SK-N-SH (cell line): ENCODE measurements at regions not wholly inside any gene's neighbourhood (a gene's known extent, or its start where the extent isn't known, plus 50 kb on each side); places are given as distances from the start of the nearest gene placed in this dataset.

ENCODE experiments used
- CTCF ChIA-PET: fragments of 300-600, 350-600 bp; formaldehyde crosslinking; extraction: SDS; loops from one replicate; lab custom pipeline; 2021; lab: Yijun Ruan, JAX
- POLR2A ChIA-PET: fragments of 350-600 bp; sonication (Branson Sonifier 250); formaldehyde crosslinking; extraction: SDS; loops from one replicate; lab custom pipeline; 2020; ENCODE audit warnings: antibody characterized with exemption, inconsistent platforms; lab: Yijun Ruan, JAX
- DNase-seq: peaks from one replicate; pipeline ENCODE4 v3.0.0; 2012
- H2AFZ ChIP-seq: fragments of 200-600 bp; sonication (generic); 2 replicates; pipeline ENCODE4 v1.8.1; 2016; ENCODE audit warnings: antibody characterized with exemption, mild to moderate bottlenecking, low read depth
- H3F3A ChIP-seq: fragments of 200-600 bp; sonication (generic); replicated peaks from 2 replicates; pipeline ENCODE3; 2016; ENCODE audit warnings: antibody characterized with exemption, mild to moderate bottlenecking; ENCODE audit not compliant: insufficient read depth
- H3K27ac ChIP-seq, 2 experiments: fragments of 200-500 bp in 1 of 2; fragments of 200-600 bp in 1 of 2; sonication (Bioruptor generic) in 1 of 2; sonication (generic), shearing (Covaris generic) in 1 of 2; 2 replicates each; pipeline versions ENCODE4 v1.5.1 to v1.6.1; 2014 to 2016; ENCODE audit warnings: low read depth in 2 of 2, inconsistent platforms in 1 of 2, low read length in 1 of 2, mild to moderate bottlenecking in 1 of 2, mixed read lengths in 1 of 2
- H3K27me3 ChIP-seq: fragments of 200-600 bp; sonication (generic), shearing (Covaris generic); 2 replicates; pipeline ENCODE4 v1.6.1; 2016; ENCODE audit warnings: mixed run types; ENCODE audit not compliant: insufficient read depth
- H3K36me3 ChIP-seq, 2 experiments: fragments of 200-500 bp in 1 of 2; fragments of 200-600 bp in 1 of 2; sonication (Bioruptor generic) in 1 of 2; sonication (generic) in 1 of 2; replicated peaks in 1 of 2; 2 replicates each; pipeline versions ENCODE3 to v1.5.1; 2014 to 2016; ENCODE audit warnings: low read length in 1 of 2, mild to moderate bottlenecking in 1 of 2; ENCODE audit not compliant: insufficient read depth in 2 of 2, control insufficient read depth in 1 of 2
- H3K4me1 ChIP-seq, 2 experiments: fragments of 200-500 bp in 1 of 2; fragments of 200-600 bp in 1 of 2; sonication (Bioruptor generic) in 1 of 2; sonication (generic), shearing (Covaris generic) in 1 of 2; 2 replicates each; pipeline versions ENCODE4 v1.5.1 to v1.6.1; 2014 to 2016; ENCODE audit warnings: low read depth in 1 of 2, low read length in 1 of 2, mixed run types in 1 of 2; ENCODE audit not compliant: insufficient read depth in 2 of 2, control insufficient read depth in 1 of 2
- H3K4me2 ChIP-seq: fragments of 200-600 bp; sonication (generic), shearing (Covaris generic); 2 replicates; pipeline ENCODE4 v1.6.1; 2017; ENCODE audit warnings: mixed run types
- H3K4me3 ChIP-seq, 2 experiments: fragments of 200-500 bp in 1 of 2; fragments of 200-600 bp in 1 of 2; sonication (Bioruptor generic) in 1 of 2; sonication (generic), shearing (Covaris generic) in 1 of 2; 2 replicates each; pipeline versions ENCODE4 v1.5.1 to v1.8.1; 2014 to 2016; ENCODE audit warnings: low read depth in 2 of 2, inconsistent platforms in 1 of 2, low read length in 1 of 2, mild to moderate bottlenecking in 1 of 2, mixed read lengths in 1 of 2, moderate library complexity in 1 of 2
- H3K79me2 ChIP-seq: fragments of 200-600 bp; sonication (generic); 2 replicates; pipeline ENCODE4 v1.8.1; 2017; ENCODE audit warnings: mild to moderate bottlenecking; ENCODE audit not compliant: insufficient read depth
- H3K9ac ChIP-seq: fragments of 200-600 bp; sonication (generic); 2 replicates; pipeline ENCODE4 v1.6.1; 2017; ENCODE audit warnings: mixed run types
- H3K9me2 ChIP-seq: fragments of 200-600 bp; sonication (generic); 2 replicates; pipeline ENCODE4 v1.6.1; 2017; ENCODE audit warnings: mixed run types
- H3K9me3 ChIP-seq: fragments of 200-600 bp; sonication (generic); 2 replicates; pipeline ENCODE4 v1.6.1; 2017; ENCODE audit warnings: mixed run types, mild to moderate bottlenecking, moderate library complexity
- H4K20me1 ChIP-seq: fragments of 200-600 bp; sonication (generic); 2 replicates; pipeline ENCODE4 v1.6.1; 2017; ENCODE audit warnings: mild to moderate bottlenecking, mixed run types; ENCODE audit not compliant: insufficient read depth
- CTCF ChIP-seq: fragments of 200-600 bp; sonication (generic); IDR thresholded peaks from 2 replicates; pipeline ENCODE4 v1.6.1; 2017; ENCODE audit warnings: antibody characterized with exemption, mild to moderate bottlenecking, moderate library complexity
- IRF3 ChIP-seq: fragments of 150-350 bp; IDR thresholded peaks from 2 replicates; pipeline ENCODE4 v1.6.1; 2016; ENCODE audit warnings: mild to moderate bottlenecking, low read depth, low read length
- NRF1 ChIP-seq: IDR thresholded peaks from 2 replicates; pipeline ENCODE4 v1.6.1; 2012; ENCODE audit warnings: low read depth, mild to moderate bottlenecking, low read length
- RAD21 ChIP-seq: IDR thresholded peaks from 2 replicates; pipeline ENCODE4 v1.6.1; 2012; ENCODE audit warnings: mild to moderate bottlenecking, low read length
- RXRA ChIP-seq: IDR thresholded peaks from 2 replicates; pipeline ENCODE4 v1.4.0; 2012; ENCODE audit warnings: low read depth, mild to moderate bottlenecking, borderline replicate concordance
- SIN3A ChIP-seq: IDR thresholded peaks from 2 replicates; pipeline ENCODE4 v1.6.1; 2012; ENCODE audit warnings: low read depth, mild to moderate bottlenecking, low read length, moderate library complexity, borderline replicate concordance
- TEAD4 ChIP-seq: IDR thresholded peaks from 2 replicates; pipeline ENCODE4 v1.4.0; 2012; ENCODE audit warnings: mild to moderate bottlenecking, borderline replicate concordance; ENCODE audit not compliant: insufficient read depth
- YY1 ChIP-seq: IDR thresholded peaks from 2 replicates; pipeline ENCODE4 v1.4.0; 2012; ENCODE audit warnings: low read depth, mild to moderate bottlenecking
- ZBTB33 ChIP-seq: IDR thresholded peaks from 2 replicates; pipeline ENCODE4 v1.4.0; 2012; ENCODE audit warnings: low read depth, borderline replicate concordance
- WGBS: methylation state at CpG from one replicate; pipeline ENCODE4 v1.1.6; 2017; ENCODE audit warnings: low lambda C conversion rate; 5-methylcytosine and 5-hydroxymethylcytosine counted together

DNA sequence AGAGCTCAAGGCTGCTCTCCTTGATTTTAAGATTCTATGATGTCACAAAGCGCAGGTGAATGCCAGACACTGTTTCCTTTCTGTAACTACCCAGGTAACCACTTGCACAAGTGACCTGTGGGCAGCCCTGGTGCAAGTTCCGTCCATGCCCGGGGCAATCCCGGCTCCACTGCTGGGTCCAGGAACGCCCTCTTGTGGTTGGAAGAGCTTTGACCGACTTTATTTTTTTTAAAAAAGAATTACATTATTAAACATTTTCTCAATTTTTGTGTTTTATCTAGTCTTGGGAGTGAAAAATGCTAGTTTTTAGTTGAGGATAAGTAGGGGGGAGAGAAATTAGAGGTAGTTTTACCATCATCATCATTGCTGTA, 695.2 kb downstream of the QKI start:
- no peak overlapping the region for H3K4me3 ChIP-seq
- no peaks in the 10 kb centered on the region for H3K79me2 ChIP-seq
- no peaks in the 10 kb centered on the region for H3K36me3 ChIP-seq
- TF ChIP-seq CTCF (peak; percentile 21; the same call in 1 of the 2 replicates), YY1 (no peak), RAD21 (peak; percentile 17; the same call in 1 of the 2 replicates)
- no peak overlapping the region for H3K9ac ChIP-seq
- no peaks in the 10 kb centered on the region for H3F3A ChIP-seq
- H3K27me3 ChIP-seq, result no peaks in the 10 kb centered on the region
- no peaks in the 10 kb centered on the region for H3K9me2 ChIP-seq
- no peak overlapping the region for H3K4me2 ChIP-seq
- DNase-seq, result no peak
- no peak overlapping the region for H3K27ac ChIP-seq
- no peaks in the 10 kb centered on the region for H4K20me1 ChIP-seq
- ChIA-PET POLR2A (no interaction called here), CTCF (interaction anchor here (1.2 to 1.7 kb wide), 3 partner anchors 11 to 53 kb away, joined by 3 to 7 read pairs (median 3); no protein-coding TSS in a partner anchor)
- no peaks in the 10 kb centered on the region; a peak in 1 of 4 replicates for H3K4me1 ChIP-seq
- H2AFZ ChIP-seq, result no peak overlapping the region
- H3K9me3 ChIP-seq, result no peaks in the 10 kb centered on the region
- WGBS, result 35% methylated on average over 6 of the region's 6 CpGs

DNA sequence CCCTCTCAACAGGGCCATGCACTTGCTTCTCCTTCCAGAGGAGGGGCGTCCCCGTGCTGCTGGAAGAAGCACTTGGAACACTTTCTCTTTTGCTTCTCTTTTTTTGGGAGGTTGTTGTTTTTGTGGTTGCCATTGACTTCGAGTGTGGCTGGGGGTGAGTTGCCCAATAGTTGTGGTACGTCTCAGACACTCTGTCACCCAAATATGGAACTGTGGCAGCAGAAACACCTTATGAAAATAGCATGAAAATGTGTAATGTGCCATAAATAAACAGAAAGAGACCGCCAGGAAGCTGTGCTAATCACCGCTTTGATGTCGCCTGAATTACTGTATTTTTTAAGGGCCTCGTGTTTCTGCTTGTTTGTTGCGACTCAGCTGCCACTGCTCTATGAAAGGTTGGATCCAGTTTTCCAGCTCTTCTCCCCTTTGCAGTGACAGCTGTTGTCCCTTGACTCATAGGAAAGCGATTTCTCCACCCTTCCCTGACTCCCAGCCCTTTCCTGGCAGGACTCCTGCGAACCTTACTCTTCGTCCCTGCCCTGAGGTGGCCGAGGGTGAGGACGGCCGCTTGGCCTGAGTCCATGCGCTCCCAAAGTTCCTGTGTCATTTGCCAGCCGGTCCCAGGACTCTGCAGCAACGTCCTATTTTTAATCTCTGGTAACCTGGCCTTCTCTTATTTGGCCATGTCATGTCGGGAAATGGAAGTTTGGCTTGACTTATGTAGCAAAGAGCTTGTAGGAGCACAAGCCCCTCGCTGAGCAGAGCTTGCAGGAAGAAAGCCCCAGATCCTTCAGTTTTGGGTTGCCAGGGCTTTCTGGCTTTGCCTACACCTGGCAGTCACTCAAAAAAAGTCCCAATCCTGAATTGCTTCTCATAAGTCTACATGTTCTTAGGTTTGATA, 694.6 kb downstream of the QKI start:
- Histone ChIP-seq H2AFZ (no peak overlapping the region), H3K9me3 (no peaks in the 10 kb centered on the region), H3K9ac (no peak overlapping the region), H3K27ac (no peak overlapping the region), H3F3A (no peaks in the 10 kb centered on the region), H3K4me1 (no peaks in the 10 kb centered on the region; a peak in 1 of 4 replicates), H3K36me3 (no peaks in the 10 kb centered on the region), H3K27me3 (no peaks in the 10 kb centered on the region), H3K4me3 (no peak overlapping the region), H3K79me2 (no peaks in the 10 kb centered on the region), H4K20me1 (no peaks in the 10 kb centered on the region), H3K4me2 (no peak overlapping the region), H3K9me2 (no peaks in the 10 kb centered on the region)
- CTCF ChIA-PET, result interaction anchor here (1.2 to 1.7 kb wide), 3 partner anchors 11 to 53 kb away, joined by 3 to 7 read pairs (median 3); no protein-coding TSS in a partner anchor
- DNase-seq, result no peak
- POLR2A ChIA-PET, result no interaction called here
- no peak for TF ChIP-seq ZBTB33
- no peak for TF ChIP-seq IRF3
- TF ChIP-seq YY1, result no peak
- TF ChIP-seq TEAD4, result no peak
- TF ChIP-seq NRF1, result no peak
- TF ChIP-seq RXRA, result no peak
- TF ChIP-seq SIN3A, result no peak
- 51% methylated on average over 20 of the region's 20 CpGs for WGBS
